Cortex of kidney (tissue), 1 donor: ENCODE measurements at regions not wholly inside any gene's neighbourhood (a gene's known extent, or its start where the extent isn't known, plus 50 kb on each side); places are given as distances from the start of the nearest gene placed in this dataset.

Experiments
- DNase-seq: peaks from one replicate; lab custom pipeline; 2025; lab: John Stamatoyannopoulos, UW

- DNase-seq: no peak
Observed at GRCh38 chr20:60131375-60131774, 173.2 kb downstream of the CDH26 start.

GRCh38 chr20:60132162-60132826 is 174.1 kb downstream of the CDH26 start:
- DNase-seq: no peak

- DNase-seq: no peak
Observed at GRCh38 chr20:60132827-60133670, 174.8 kb downstream of the CDH26 start.

GRCh38 chr20:60135276-60135675 is 177.1 kb downstream of the CDH26 start:
- no peak for DNase-seq

- no peak for DNase-seq
Observed at GRCh38 chr20:60136645-60137401, 178.6 kb downstream of the CDH26 start.

GRCh38 chr20:60137657-60138245 is 179.5 kb downstream of the CDH26 start:
- DNase-seq: no peak

GRCh38 chr20:60138256-60139220 is 180.3 kb downstream of the CDH26 start:
- DNase-seq: no peak

GRCh38 chr20:60139663-60140446 is 181.6 kb downstream of the CDH26 start:
- no peak for DNase-seq

GRCh38 chr20:60142587-60142986 is 184.4 kb downstream of the CDH26 start:
- DNase-seq: no peak

- no peak for DNase-seq
Observed at GRCh38 chr20:60143261-60143842, 185.1 kb downstream of the CDH26 start.

GRCh38 chr20:60144404-60144803 is 186.2 kb downstream of the CDH26 start:
- DNase-seq: no peak

GRCh38 chr20:60144974-60145527 is 186.8 kb downstream of the CDH26 start:
- no peak for DNase-seq

GRCh38 chr20:60147004-60147403 is 188.8 kb downstream of the CDH26 start:
- no peak for DNase-seq

GRCh38 chr20:60148885-60149284 is 190.7 kb downstream of the CDH26 start:
- no peak for DNase-seq

GRCh38 chr20:60152792-60153191 is 194.6 kb downstream of the CDH26 start:
- no peak for DNase-seq

- no peak for DNase-seq
Observed at GRCh38 chr20:60160451-60161145, 202.4 kb downstream of the CDH26 start.

- no peak for DNase-seq
Observed at GRCh38 chr20:60167812-60168211, 209.6 kb downstream of the CDH26 start.

- no peak for DNase-seq
Observed at GRCh38 chr20:60168963-60169362, 210.7 kb downstream of the CDH26 start.

GRCh38 chr20:60170116-60170515 is 211.9 kb downstream of the CDH26 start:
- no peak for DNase-seq
